HFFc6 (cell line): ENCODE measurements at regions not wholly inside any gene's neighbourhood (a gene's known extent, or its start where the extent isn't known, plus 50 kb on each side); places are given as distances from the start of the nearest gene placed in this dataset.

ENCODE experiments used
- DNase-seq: peaks from one replicate; pipeline ENCODE4 v3.0.0-alpha.2; 2018
- H3K27ac Mint-ChIP-seq: 2 replicates; pipeline ENCODE4 v1.8.0; 2020; ENCODE audit warnings: mild to moderate bottlenecking, mixed read lengths
- H3K27me3 Mint-ChIP-seq: 2 replicates; pipeline ENCODE4 v1.8.0; 2021; ENCODE audit warnings: mild to moderate bottlenecking, moderate library complexity, mixed read lengths; ENCODE audit not compliant: insufficient read depth
- H3K36me3 Mint-ChIP-seq: 2 replicates; pipeline ENCODE4 v1.8.0; 2021; ENCODE audit warnings: low read depth, mixed read lengths
- H3K4me1 Mint-ChIP-seq: 2 replicates; pipeline ENCODE4 v1.8.0; 2020; ENCODE audit warnings: low read depth, mixed read lengths
- H3K4me3 Mint-ChIP-seq: 2 replicates; pipeline ENCODE4 v1.8.0; 2020; ENCODE audit warnings: mild to moderate bottlenecking, moderate library complexity, mixed read lengths
- H3K9me3 Mint-ChIP-seq: 2 replicates; pipeline ENCODE4 v1.8.0; 2020; ENCODE audit warnings: mild to moderate bottlenecking, mixed read lengths
- CTCF ChIP-seq: fragments of 200-600 bp; sonication (generic); IDR thresholded peaks from 2 replicates; pipeline ENCODE4 v1.5.0; 2021; ENCODE audit warnings: antibody characterized with exemption, mild to moderate bottlenecking

- Mint-ChIP-seq H3K36me3 (no peaks in the 10 kb centered on the region), H3K4me3 (no peak overlapping the region), H3K27ac (no peak overlapping the region), H3K4me1 (no peaks in the 10 kb centered on the region), H3K27me3 (no peaks in the 10 kb centered on the region; the same call in 1 of the 2 replicates), H3K9me3 (no peaks in the 10 kb centered on the region)
- DNase-seq, result no peak
- no peak for TF ChIP-seq CTCF
Measured at GRCh38 chr5:163622799-163623198, 117.4 kb downstream of the MAT2B start.

- no peaks in the 10 kb centered on the region for H3K9me3 Mint-ChIP-seq
- H3K4me3 Mint-ChIP-seq, result no peak overlapping the region
- no peak for TF ChIP-seq CTCF
- no peaks in the 10 kb centered on the region for H3K4me1 Mint-ChIP-seq
- H3K36me3 Mint-ChIP-seq, result no peaks in the 10 kb centered on the region
- H3K27me3 Mint-ChIP-seq, result no peaks in the 10 kb centered on the region; the same call in 1 of the 2 replicates
- no peak overlapping the region for H3K27ac Mint-ChIP-seq
- DNase-seq, result no peak
Measured at GRCh38 chr5:163623524-163623923, 118.1 kb downstream of the MAT2B start.

GRCh38 chr5:163623986-163624385 lies 118.6 kb downstream of the MAT2B start:
- Mint-ChIP-seq H3K27ac (no peak overlapping the region), H3K4me3 (no peak overlapping the region), H3K4me1 (no peaks in the 10 kb centered on the region), H3K27me3 (no peaks in the 10 kb centered on the region; the same call in 1 of the 2 replicates), H3K9me3 (no peaks in the 10 kb centered on the region), H3K36me3 (no peaks in the 10 kb centered on the region)
- TF ChIP-seq CTCF, result no peak
- no peak for DNase-seq

GRCh38 chr5:163624431-163624830 lies 119.0 kb downstream of the MAT2B start:
- H3K4me1 Mint-ChIP-seq, result no peaks in the 10 kb centered on the region
- no peaks in the 10 kb centered on the region; the same call in 1 of the 2 replicates for H3K27me3 Mint-ChIP-seq
- H3K27ac Mint-ChIP-seq, result no peak overlapping the region
- H3K36me3 Mint-ChIP-seq, result no peaks in the 10 kb centered on the region
- no peak overlapping the region for H3K4me3 Mint-ChIP-seq
- no peak for TF ChIP-seq CTCF
- no peaks in the 10 kb centered on the region for H3K9me3 Mint-ChIP-seq
- DNase-seq, result no peak

- no peak overlapping the region for H3K27ac Mint-ChIP-seq
- no peaks in the 10 kb centered on the region for H3K9me3 Mint-ChIP-seq
- no peaks in the 10 kb centered on the region; the same call in 1 of the 2 replicates for H3K27me3 Mint-ChIP-seq
- no peak overlapping the region for H3K4me3 Mint-ChIP-seq
- no peaks in the 10 kb centered on the region for H3K4me1 Mint-ChIP-seq
- H3K36me3 Mint-ChIP-seq, result no peaks in the 10 kb centered on the region
- no peak for TF ChIP-seq CTCF
- no peak for DNase-seq
Measured at GRCh38 chr5:163626904-163627434, 121.5 kb downstream of the MAT2B start.

- H3K9me3 Mint-ChIP-seq, result no peaks in the 10 kb centered on the region
- no peak overlapping the region for H3K4me3 Mint-ChIP-seq
- H3K36me3 Mint-ChIP-seq, result no peaks in the 10 kb centered on the region
- H3K4me1 Mint-ChIP-seq, result no peaks in the 10 kb centered on the region
- DNase-seq, result no peak
- TF ChIP-seq CTCF, result no peak
- H3K27me3 Mint-ChIP-seq, result no peaks in the 10 kb centered on the region; the same call in none of the 2 replicates
- H3K27ac Mint-ChIP-seq, result no peak overlapping the region
Measured at GRCh38 chr5:163631856-163632255, 126.4 kb downstream of the MAT2B start.
